DMS153 treated with DMSO at 0.1 percent for 48 hours (cell line): ENCODE measurements at regions not wholly inside any gene's neighbourhood (a gene's known extent, or its start where the extent isn't known, plus 50 kb on each side); places are given as distances from the start of the nearest gene placed in this dataset.

Source experiments
- DNase-seq: peaks from one replicate; lab custom pipeline; 2025; ENCODE audit not compliant: unreplicated experiment; lab: John Stamatoyannopoulos, UW

DNA sequence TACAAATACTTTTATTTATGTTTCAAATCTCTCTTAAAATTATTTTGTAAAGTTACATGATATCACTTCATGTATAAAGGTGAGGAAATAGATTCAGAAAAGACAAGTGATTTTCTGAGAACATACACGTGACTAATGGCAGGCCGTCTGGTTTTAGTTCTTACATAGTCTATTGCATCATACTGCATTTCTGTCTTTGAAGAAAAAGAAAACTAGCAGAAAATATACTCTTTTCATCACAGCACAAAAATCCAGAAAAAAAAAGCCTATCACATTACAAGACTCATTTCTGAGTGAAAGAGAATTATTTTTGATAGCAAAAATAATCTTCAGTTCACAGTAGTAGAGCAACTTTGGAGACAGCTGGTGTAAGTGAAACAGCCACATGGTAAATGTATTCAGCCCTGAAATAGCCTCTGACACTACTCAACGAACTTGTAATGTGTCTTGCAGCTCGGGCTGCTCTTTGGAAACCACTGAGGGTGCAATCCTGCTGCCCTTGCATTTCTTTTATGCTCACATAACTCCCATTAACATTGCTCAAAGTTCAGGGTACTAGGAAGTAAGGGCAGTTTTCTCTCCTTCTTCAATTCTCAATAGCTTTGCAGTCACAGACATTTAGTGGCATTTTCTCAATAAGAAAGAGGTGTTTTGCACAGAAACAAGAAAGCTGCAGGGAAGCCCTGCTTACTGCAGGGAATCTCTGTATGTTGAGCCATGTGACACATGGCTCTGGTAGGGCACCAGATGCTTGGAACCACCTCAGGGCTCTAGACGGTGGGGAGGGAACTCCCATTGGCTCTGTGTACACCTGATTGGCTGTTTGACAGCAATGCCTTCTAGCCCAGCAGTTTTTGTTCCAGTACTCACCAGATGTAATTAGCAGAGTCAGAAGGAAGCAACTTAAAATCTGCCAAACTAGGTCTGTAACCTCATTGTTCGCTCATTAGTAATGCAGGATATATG, 845.3 kb upstream of the PTPRD start:
- no peak for DNase-seq

DNA sequence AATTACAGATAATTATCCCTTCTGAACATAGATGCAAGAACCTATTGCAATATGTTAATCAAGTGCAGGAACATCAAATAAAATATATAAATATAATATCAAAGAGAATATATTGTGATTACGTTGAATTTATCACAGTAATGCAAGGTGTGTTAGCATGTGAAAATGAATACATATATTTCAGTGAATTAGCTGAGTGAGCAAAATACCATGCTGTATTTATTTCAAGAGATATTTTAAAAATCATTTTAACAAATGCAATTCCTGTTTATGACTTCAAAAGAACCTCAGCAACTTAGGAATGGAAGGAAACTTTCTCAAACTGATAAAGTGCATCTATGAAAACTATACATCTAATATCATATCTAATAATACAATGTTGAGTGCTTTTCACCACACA, 856.9 kb upstream of the PTPRD start:
- DNase-seq = no peak

DNA sequence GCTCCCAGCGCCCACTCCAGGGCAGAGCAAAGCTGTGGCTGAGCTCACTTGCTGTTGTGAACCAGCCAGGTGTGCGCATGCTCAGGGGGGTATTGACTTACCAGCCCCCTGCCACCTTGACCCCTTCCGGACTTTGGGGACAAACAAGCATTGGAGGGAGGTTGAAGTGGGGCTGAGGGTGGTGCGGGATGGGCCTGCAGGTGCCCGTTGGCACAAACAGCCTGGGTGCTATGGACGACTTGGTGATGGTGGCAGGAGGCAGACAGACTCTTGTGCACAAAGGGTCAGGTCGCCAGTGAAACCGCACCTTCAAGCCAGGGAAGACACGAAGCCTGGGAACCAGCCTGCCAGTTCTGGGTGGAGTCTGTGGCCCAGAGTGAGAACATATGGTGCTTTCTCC, 858.5 kb upstream of the PTPRD start:
- no peak for DNase-seq

DNA sequence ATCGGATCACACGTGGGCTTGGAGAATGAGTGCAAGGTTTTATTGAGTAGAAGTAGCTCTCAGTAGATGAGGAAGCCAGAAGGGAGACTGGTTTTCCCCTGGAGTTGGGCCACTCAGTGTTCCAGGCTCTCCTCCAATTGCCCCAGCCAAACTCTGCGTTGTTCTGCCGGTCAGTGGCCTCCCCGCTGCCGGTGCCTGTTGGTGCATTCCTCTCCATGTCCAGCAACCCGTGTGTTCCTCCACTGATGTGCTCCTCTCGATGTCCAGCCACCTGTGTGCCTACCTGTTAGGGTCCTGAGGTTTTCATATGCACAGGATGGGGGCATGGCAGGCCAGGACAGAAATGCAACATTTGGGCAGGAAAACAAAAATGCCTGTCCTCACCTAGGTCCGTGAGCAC, 888.0 kb upstream of the PTPRD start:
- DNase-seq = no peak

DNA sequence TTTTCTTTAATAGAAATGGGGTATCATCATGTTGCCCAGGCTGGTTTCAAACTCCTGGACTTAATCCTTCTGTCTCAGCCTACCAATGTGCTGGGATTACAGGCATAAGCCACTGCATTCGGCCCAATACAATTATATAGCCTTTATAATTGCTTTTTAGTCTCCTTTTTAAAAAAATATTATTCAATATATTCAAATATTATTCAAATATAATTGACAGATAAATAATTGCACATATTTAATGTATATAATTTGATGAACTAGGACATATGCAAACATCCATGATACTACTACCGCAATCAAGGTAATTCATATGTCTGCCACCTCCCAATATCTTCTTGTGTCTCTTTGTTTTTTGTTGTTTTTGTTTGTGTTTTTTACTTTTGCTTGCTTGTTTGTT, 894.2 kb upstream of the PTPRD start:
- DNase-seq = no peak

DNA sequence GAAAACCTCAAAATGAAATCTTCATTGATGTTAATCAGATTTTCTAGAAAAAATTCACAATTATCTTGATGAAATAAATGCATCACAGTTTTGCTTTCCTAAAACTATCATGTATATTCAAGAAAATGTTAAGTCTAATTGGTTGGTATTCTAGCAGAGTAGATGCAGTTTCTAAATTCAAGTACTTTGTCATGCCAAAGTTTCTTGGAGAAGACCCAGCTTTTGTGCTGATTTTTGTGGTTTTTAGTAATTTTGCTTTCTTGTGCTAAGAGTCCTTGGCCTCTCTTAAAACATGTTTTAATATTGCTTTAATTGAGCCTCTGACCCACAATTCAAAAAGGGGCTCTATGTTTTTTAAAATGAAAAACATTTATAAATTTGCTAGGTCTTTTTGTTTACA, 924.8 kb upstream of the PTPRD start:
- DNase-seq = no peak

DNA sequence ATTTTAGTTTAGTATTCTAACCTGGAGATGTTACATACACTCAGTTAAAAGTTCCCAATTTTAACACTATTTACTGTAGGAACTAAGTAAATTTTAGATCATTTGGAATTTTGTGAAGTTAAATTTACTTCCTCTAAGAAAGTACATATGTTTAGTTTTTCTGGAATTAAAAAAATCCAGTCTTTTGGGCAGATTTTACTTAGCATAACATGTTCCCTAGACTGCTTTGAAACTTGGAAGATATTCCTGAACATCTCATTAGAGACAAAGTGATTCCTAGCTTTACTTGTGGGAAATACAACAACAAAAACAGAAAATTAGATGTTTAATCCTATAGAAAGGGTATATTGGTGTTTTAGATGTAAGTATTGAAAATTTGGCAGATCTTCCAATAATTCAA, 930.0 kb upstream of the PTPRD start:
- DNase-seq = no peak

DNA sequence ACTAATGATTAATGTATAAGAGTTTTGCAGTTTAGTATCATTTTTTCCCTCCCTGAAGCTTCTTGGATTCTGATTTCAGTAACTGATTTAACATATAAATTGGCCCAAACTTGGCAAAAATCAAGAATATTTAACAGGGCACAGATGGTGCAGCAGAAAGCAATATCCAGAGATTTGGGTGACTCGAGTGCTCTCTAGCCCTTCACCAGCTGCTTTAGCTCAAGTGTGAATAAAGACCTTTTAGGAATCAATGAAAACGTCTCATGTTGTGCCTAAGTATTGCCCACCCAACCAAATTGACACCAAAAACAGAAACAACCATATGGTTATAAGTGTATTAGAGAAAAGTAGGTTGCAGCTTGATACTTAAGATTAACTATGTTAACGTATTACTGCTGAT, 933.4 kb upstream of the PTPRD start:
- DNase-seq = no peak

DNA sequence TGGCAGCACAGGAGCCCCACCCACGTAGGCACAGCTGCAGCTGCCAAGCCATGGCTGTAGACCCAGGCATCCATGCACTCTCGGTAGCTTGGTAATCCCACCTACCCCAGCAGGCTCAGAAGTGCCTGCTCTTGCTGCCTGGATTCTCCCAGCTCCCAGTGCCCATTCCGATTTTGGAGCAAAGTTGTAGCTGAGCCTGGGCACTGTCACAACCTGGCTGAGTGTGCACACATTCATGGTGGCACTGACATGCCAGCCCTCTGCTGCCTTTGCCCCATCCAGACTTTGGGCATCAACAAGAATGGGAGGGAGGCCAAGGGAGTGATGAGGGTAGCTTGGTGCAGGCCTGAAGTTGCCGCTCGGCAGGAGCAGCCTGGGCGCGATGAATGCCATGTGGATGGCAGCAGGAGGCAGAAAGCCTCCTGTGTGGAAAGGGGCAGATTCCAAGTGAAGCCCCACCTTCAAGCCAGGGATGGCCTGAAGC, 936.6 kb upstream of the PTPRD start:
- no peak for DNase-seq

DNA sequence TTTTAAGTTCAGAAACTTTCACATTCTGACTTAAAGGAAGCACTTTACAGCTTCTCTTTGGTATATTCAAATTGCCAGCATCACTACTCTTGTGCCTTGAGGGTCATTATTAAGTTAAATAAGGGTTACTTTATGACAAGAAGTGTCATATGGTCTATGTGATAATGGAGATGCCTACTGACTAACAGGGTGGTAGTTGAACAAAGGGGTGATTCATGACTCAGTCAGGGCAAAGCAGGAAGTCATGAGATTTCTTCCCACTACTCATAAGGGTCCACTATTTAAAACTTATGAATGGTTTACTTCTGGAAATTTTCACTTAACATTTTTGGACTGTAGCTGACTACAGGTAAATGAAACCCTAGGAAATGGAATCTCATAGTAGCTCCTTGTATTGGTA, 938.3 kb upstream of the PTPRD start:
- DNase-seq = no peak

DNA sequence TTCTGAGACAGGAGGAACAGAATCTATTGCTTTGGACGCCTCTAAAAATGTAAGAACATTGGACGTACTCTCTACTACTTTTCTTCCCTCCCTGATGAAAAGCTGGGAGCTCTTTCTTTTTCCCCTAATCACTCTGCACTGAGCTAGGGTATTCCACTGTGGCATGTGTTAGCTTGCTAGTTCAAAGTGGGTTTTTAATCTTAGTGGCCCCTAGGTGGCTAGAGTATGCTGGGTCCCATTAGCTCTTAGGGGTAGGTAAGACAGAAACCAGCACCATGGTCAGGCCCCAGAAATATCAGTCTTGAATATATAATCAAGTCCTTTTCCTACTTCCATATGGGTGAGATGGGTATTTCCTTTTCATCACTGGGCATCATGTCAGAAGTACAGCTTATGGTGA, 945.2 kb upstream of the PTPRD start:
- DNase-seq = no peak

DNA sequence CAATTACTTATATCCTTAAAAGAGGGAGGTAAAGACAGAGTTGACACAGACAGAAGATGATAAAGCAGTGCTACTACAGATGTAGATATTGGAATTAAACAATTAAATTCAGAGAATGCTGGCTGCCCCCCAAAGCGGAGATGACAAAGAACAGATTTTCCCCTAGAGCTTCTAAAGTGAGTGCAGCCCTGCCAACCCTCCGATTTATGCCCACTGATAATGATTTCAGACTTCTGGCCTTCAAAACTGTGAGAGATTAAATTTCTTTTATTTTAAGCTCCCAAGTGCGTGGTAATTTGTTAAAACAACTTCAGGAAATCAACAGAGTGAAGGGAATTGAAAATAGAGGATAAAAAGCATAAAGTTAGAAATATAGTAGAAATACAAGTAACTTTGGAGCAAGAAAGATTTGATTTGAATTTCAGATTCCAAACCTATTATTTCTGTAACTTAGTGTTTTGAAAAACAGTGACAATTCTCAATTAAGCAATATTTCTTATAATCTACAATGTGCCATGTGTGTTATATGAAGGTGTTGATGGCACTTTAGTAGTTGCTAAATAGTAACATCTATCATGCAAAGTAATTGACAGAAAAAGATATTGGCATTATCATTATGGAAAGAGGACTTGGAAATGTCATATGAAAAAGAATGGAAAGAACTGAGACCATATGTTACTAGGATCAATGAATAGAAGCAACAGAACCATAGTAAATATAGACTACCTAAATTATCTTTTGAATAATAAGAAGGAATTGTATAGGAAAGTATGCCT, 946.4 kb upstream of the PTPRD start:
- DNase-seq = no peak

DNA sequence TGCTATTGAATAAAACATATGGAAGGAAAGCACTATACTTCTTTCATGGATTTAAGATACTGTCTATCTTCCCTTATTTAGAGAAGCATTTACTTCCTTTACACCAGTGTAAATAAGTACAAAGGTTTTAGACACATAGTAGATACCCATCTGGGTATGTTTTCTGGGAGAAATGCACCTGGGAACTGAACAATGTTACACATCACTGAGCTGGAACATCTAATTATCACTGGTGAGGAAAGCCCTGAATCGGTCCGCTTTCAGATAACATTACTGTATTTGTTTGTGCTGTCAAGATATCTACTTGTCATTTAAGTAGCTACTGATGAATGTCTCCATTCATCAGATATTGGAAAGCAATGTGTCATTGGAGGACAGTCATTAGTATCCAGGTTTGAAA, 964.7 kb upstream of the PTPRD start:
- peak; percentile 34 for DNase-seq

DNA sequence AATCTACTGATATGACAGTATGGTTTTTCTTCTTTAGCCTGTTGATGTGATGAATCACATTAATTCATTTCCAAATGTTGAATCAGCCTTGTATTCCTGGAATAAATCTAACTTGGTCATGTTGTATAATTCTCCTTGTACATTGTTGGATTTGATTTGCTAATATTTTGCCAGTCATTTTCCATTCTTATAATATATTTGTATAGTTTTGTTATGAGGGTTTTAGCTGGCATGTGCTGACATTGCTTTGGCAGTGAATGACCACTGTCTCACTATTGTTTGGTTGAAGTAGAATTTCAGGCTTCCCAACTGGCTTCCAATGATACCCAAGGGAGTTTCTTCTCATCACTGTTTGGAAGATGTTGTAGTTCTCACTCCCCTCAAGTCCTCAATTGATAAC, 983.0 kb upstream of the PTPRD start:
- no peak for DNase-seq

DNA sequence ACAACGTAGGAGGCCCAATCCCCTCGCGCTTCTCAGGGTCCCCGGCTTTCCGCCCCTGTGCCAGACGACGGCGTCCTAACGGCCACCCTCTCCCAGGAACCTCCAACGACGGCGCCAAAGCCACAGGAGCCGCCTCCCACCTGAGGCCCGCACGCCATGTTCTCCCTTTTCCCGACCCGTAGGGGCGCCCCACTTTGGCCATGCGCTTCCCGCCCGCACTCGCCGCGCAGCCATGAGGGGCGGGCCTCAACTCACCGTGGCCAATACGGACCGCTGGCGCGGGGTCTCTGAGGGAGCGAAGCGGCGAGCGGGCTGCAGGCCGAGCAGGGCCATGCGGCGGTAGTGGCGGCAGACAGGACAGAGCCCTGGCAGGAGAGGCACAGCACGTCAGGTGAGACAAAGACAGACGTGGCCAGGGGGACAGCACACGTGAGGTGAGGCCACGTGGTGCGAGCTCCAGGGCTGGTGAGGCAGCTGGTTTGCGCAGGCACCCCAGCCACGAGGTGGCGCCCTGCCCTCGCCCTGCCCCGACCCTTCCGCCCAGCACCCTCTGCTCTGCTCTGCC, 1005.5 kb upstream of the PTPRD start:
- no peak for DNase-seq

DNA sequence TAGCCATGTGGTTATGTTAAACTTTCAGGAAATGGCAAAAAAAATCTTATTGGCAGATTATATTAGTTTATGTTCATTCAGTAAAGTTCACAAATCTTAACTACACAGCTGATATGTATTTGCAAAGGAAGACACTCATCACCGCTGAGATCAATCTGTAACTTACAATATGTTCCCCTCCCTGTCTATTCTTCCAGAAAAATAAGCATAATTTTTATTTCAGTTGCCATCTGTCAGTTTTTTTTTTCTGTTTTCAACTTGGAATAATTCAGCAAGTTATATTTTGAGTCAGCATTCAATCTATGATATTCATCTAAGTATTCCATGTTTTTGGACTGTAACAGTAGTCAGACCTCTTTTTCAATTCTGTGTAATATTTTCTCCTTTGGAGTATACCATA, 1019.9 kb upstream of the PTPRD start:
- DNase-seq = no peak

DNA sequence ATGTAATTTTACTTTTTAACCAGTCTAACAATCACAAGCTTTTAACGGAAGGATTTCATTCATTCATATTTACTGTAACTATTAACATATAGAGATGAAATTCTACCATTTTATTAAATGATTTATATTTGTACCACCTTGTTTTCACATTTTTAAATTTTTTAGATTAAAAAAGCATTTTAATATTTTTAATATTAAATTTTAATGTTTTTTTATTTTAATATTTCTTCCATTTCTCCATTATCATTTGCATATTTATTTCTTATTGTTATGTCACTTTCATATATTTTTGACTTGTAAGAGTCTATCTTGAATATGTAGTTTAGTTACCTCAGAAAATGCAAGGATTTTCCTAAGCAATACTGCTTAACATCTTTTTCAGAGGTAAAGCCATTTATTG, 1034.0 kb upstream of the PTPRD start:
- no peak for DNase-seq

DNA sequence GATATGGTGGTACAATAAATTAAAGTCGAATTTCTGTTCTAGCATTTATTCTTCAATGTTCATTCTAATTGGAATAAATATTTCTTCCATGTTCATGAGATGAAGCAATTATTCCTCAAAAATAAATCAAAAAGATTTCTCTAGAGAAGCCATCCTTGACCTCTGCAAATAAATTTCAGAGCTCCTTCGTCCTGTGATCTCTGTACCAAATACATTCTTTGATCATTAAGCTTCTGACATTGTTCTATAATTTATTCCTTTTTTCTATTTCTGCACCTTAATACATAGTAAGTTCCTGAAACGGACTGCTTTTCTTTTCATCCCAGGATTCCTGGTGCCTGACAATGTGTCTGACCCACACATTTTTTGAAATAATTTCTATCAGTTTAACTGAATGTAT, 1039.3 kb upstream of the TYRP1 start:
- no peak for DNase-seq

DNA sequence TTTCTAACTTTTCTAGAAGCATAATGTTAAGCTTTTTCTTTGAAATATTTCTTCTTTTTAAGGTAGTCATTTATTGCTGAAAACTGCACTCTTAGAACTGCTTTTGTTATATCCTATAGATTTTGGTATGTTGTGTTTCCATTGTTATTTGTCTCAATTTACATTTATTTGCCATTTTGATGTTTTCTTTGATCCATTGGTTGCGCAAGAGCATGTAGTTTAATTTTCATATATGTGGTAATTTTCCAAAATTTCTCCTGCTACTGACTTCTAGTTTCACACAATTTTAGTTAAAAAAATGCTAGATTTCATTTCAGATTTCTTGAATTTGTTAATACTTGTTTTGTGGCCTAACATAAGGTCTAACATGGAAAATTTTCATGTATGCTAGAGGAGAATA, 1029.3 kb upstream of the TYRP1 start:
- DNase-seq = no peak

DNA sequence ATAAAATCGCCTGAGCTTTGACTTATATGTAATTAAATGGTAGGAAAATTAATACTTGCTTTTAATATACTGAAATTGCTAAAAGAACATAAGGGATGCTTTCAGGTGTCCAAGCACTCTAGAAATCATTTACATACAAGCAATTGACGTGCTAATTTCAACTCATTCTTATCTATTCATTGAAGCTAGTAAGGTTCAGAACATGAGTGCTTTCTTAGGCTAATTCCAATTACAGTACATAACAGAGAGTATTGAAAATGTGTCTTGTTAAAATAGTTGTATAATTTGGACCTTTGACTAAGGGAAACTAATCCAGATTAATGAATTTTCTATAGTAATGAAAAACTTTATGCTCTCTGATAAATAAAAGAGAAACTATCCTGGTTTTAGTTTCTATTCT, 1016.4 kb upstream of the TYRP1 start:
- DNase-seq = no peak

DNA sequence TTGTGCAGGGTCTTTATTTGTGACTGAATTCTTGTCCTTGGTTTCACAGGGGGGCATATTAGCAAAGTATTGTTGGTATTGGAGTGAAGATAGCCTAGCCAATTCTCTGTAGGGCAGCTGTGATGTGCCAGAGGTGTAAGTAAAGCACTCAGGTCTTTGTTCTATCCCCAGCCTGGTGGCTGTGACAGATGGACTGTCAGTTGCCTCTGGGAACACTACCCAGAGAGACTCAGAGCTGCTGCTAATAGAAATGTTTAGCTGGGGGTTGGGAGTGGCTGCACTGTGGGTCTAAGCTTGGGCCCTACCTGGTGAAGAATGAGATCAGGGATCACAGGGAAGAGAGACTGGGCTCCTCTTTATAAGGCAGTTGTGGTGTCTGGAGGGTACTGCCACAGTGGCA, 1006.5 kb upstream of the TYRP1 start:
- DNase-seq = no peak

DNA sequence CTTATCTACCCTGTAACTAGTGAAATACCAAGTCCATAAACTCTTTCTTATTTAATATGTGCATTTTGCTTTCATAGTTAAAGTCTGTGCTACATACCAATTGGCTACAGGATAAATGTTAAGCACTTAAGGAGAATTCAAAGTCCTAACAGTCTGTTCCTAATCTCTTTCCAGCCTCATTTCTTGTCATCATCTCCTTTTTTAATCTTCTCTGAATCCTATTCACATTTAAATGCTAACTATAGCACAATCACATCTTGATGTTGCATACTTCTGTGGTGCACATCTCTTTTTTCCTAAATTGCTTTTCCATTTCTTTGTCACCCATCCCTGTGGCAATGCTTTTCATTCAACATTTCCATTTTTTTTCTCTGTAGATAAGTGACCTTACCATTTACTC, 996.1 kb upstream of the TYRP1 start:
- no peak for DNase-seq
